ENCODE measurements at regions not wholly inside any gene's neighbourhood (a gene's known extent, or its start where the extent isn't known, plus 50 kb on each side); places are given as distances from the start of the nearest gene placed in this dataset.

DNA sequence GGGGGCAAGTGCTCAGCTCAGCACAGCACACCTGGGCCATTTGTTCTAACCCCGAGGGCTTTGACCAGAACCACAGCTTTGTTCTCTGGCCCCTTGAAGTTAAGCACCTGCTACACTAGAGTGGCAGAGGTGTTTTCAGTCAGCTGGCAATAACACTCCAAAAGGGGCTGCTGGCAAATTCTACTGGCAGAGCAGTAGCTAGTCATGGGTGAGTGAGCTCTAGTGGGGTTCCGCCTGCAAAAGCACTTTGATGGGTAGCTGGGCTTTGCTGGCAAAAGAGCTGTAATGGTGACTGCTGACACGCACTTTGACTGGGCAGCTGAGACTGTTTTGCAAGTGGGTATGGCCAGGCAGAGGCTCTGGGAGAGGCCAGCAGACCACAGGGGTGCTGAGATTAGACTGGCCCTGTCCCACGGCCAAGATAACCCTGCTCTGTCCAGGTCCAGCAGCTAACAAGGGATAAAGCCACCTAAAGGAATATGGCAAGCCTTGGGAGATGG, 65.2 kb upstream of the TENT5D start:
- TF ChIP-seq, protein P1, sequence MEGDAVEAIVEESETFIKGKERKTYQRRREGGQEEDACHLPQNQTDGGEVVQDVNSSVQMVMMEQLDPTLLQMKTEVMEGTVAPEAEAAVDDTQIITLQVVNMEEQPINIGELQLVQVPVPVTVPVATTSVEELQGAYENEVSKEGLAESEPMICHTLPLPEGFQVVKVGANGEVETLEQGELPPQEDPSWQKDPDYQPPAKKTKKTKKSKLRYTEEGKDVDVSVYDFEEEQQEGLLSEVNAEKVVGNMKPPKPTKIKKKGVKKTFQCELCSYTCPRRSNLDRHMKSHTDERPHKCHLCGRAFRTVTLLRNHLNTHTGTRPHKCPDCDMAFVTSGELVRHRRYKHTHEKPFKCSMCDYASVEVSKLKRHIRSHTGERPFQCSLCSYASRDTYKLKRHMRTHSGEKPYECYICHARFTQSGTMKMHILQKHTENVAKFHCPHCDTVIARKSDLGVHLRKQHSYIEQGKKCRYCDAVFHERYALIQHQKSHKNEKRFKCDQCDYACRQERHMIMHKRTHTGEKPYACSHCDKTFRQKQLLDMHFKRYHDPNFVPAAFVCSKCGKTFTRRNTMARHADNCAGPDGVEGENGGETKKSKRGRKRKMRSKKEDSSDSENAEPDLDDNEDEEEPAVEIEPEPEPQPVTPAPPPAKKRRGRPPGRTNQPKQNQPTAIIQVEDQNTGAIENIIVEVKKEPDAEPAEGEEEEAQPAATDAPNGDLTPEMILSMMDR (conservative IDR thresholded peaks at IDR 0.05), result no peak
- no peak for TF ChIP-seq ZFX (IDR thresholded peaks at IDR 0.05)
- H3K27ac ChIP-seq, result no peak overlapping the region
